Right hindlimb (tissue), 1 donor: ENCODE measurements at regions not wholly inside any gene's neighbourhood (a gene's known extent, or its start where the extent isn't known, plus 50 kb on each side); places are given as distances from the start of the nearest gene placed in this dataset.

Experiments
- DNase-seq: peaks from one replicate; pipeline ENCODE4 v3.0.0-alpha.2; 2018

DNA sequence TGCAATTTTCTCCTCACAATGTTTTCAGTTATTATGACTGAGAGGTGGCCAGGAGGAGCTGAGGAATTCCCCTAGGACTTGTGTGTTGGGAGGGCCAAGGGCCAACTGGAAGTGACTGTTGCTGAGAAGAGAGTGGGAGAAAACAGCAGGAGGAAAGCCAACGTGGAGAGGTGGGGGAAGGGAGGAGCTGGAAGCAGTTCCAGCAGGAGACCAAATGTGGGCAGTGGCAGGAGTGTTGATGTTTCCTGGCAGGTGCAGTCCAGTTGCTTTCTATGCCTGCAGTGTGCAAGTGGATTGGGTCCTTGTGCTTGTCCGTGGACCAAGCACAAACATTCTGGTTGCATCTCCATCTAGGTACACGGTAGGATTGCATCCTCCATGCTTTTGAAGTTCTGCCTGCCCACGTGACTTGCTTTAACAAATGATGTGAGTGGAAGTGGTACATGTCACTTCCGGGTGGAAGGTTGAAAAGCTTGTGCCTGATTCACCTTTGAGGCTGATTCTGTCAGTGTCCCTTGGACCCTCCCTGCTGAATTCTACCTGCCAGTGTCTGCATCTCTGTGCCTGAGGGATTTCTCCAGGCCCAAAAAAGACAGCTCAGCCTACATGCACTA is 54.7 kb upstream of the CRHR1 start:
- DNase-seq: peak; percentile 34

DNA sequence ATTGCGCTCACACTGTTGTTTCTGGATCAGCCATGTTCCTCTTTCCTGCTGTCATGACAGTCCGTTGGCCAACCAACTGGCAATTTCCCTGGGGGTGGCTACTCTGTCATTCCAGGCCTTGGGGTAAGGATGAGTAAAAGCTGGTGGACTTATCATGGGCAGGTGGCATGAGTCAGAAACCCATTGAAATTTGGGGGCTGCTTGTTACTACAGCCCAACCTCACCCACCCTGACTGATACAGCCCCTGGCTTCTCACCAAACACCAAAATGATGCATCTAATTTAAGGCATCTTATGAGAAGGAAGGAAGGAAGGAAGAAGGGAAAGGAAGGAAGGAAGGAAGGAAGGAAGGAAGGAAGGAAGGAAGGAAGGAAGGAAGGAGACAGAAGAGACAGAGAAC is 53.9 kb upstream of the CRHR1 start:
- DNase-seq: no peak

DNA sequence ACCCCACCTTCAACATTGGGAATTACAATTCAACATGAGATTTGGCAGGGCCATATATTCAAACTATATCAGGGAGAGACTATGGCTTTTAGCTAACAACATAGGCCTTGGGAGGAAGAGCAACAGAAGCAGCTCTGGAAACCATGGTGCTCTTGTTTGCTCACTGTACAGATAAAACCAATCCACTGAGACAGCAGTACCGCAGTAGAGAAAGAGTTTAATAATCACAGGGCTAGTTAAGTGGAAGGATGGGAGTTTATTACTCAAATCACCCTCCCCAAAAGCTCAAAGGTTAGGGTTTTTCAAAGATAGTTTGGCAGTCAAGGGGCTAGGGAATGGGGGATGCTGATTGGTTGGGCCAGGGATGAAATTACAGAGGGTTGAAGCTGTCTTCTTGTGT is 52.7 kb upstream of the CRHR1 start:
- DNase-seq: no peak

DNA sequence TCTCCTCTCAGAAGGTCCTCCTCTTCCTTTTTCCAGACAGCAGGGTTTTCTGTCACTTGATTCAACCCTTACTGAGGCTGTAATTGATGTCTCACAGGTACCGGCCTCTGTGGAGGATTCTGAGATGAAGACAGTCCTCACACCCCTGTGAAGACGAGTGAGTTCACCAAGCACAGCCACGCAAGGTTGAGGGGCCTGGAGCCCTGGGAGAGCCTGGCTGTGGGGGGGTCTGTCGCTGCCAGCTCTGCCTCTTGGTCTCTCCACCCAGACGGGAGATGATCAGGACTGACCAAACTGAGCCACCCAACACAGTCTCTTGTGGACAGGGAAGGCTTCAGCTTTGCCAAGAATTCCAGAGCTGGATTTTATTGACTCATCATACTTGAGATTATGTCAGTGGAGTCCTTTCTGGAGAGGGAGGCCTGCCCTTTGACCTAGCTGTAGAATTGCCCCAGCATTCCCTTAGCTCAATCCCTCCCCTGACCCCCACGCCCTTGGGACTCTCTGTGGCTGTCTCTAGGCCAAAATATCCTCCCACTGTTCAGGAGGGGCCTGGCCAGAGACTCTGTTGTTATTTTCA is 51.1 kb upstream of the CRHR1 start:
- DNase-seq: no peak

DNA sequence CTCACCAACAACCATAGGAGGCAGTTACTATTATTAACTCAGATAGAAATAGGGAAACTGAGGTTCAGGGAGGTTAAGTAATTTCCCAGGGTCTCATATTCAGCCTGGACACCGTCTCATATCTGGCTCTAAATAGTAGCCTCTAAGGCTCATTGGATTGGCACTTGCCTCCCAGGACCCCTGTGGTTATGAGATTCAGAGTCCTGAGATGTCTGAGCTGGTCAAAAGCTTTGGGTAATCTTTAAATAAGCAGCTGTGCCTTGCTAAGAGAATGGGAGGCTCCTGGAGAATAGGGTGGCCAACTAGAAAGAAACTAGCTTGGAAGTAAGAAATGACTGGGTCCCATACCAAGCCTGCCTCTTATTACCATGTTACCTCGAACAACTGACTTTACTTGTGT is 50.3 kb upstream of the CRHR1 start:
- DNase-seq: no peak
